Peyer's patch (tissue), 4 donors: ENCODE measurements at regions not wholly inside any gene's neighbourhood (a gene's known extent, or its start where the extent isn't known, plus 50 kb on each side); places are given as distances from the start of the nearest gene placed in this dataset.

ENCODE experiments used
- CTCF ChIP-seq, 6 experiments: fragments of 450-650 bp in 4 of 6; fragments of 200-600 bp in 2 of 6; sonication (generic) in 1 of 6; IDR thresholded peaks; one replicate each; pipeline ENCODE4 v1.5.1; 2017 to 2019; ENCODE audit warnings: antibody characterized with exemption in 6 of 6, mild to moderate bottlenecking in 3 of 6, moderate library complexity in 1 of 6
- POLR2A ChIP-seq, 2 donors: fragments of 450-650 bp; IDR thresholded peaks; one replicate each; pipeline ENCODE4 v1.5.1; 2017; ENCODE audit warnings: antibody characterized with exemption in 2 of 2, mild to moderate bottlenecking in 2 of 2, moderate library complexity in 2 of 2

- no peak for TF ChIP-seq CTCF (IDR thresholded peaks at IDR 0.05)
- TF ChIP-seq POLR2A (IDR thresholded peaks at IDR 0.05) = no peak
Measured at GRCh38 chr5:2014058-2014610, 131.4 kb upstream of the IRX4 start.
